HG03439 (cell line): ENCODE measurements at regions not wholly inside any gene's neighbourhood (a gene's known extent, or its start where the extent isn't known, plus 50 kb on each side); places are given as distances from the start of the nearest gene placed in this dataset.
"Not testable (repeated sequence)": the region's sequence is repeated elsewhere in the genome, so short reads cannot be mapped to it uniquely, and the experiment has no call there.

Source experiments
- ATAC-seq: cut with Tn5 transposase; IDR thresholded peaks from one replicate; pipeline ENCODE4 v1.9.1; 2021; ENCODE audit warnings: mild to moderate bottlenecking, moderate library complexity; ENCODE audit not compliant: unreplicated experiment

GRCh38 chr10:33010132-33011037, 52.4 kb upstream of the ITGB1 start:
- no peak for ATAC-seq

GRCh38 chr10:33009244-33010131, 51.5 kb upstream of the ITGB1 start:
- no peak for ATAC-seq

- no peak for ATAC-seq
Measured at GRCh38 chr10:33008499-33009243, 50.6 kb upstream of the ITGB1 start.

GRCh38 chr10:33007731-33008381, 49.8 kb upstream of the ITGB1 start:
- not testable (repeated sequence) for ATAC-seq
